H1 (cell line): ENCODE measurements at regions not wholly inside any gene's neighbourhood (a gene's known extent, or its start where the extent isn't known, plus 50 kb on each side); places are given as distances from the start of the nearest gene placed in this dataset.

ENCODE experiments used
- CTCF ChIA-PET: fragments of 300-600 bp; sonication (Branson Sonifier 250); formaldehyde crosslinking; loops from one replicate; lab custom pipeline; 2021; ENCODE audit not compliant: partially characterized antibody; lab: Charles Lee
- POLR2A ChIA-PET: fragments of 300-600 bp; sonication (Branson Sonifier 250); formaldehyde crosslinking; loops from one replicate; lab custom pipeline; 2021; ENCODE audit warnings: inconsistent platforms; ENCODE audit not compliant: partially characterized antibody; lab: Charles Lee
- DNase-seq, 2 experiments: peaks; one replicate each; pipeline versions ENCODE4 v3.0.0 to v3.0.0-alpha.2; 2010 to 2022; ENCODE audit warnings: low spot score in 2 of 2, low read depth in 1 of 2, mixed read lengths in 1 of 2
- FAIRE-seq: peaks from 2 replicates; lab custom pipeline; 2011; peaks lifted over from hg19 to GRCh38; lab: Jason Lieb, UNC
- H2AFZ ChIP-seq: 2 replicates; pipeline ENCODE4 v1.8.1; 2012; ENCODE audit warnings: low read length, inconsistent platforms
- H2AK5ac ChIP-seq: 2 replicates; pipeline ENCODE4 v1.6.1; 2013; ENCODE audit warnings: low read depth, low read length
- H2BK120ac ChIP-seq: replicated peaks from 2 replicates; pipeline ENCODE3; 2013; ENCODE audit warnings: low read depth, low read length, inconsistent platforms
- H2BK12ac ChIP-seq: 2 replicates; pipeline ENCODE4 v1.6.1; 2013; ENCODE audit warnings: low read depth, low read length
- H2BK15ac ChIP-seq: 2 replicates; pipeline ENCODE4 v1.6.1; 2013; ENCODE audit warnings: low read length
- H2BK20ac ChIP-seq: 2 replicates; pipeline ENCODE4 v1.6.1; 2013; ENCODE audit warnings: low read length
- H2BK5ac ChIP-seq: 2 replicates; pipeline ENCODE4 v1.6.1; 2013; ENCODE audit warnings: low read depth, low read length
- H3K14ac ChIP-seq: 2 replicates; pipeline ENCODE4 v1.6.1; 2013; ENCODE audit warnings: inconsistent platforms; ENCODE audit not compliant: insufficient read length
- H3K18ac ChIP-seq: 2 replicates; pipeline ENCODE4 v1.6.1; 2013; ENCODE audit warnings: low read length; ENCODE audit errors: extremely low read depth
- H3K23ac ChIP-seq: 2 replicates; pipeline ENCODE4 v1.6.1; 2013; ENCODE audit warnings: inconsistent platforms; ENCODE audit not compliant: insufficient read length
- H3K23me2 ChIP-seq: 2 replicates; pipeline ENCODE4 v1.6.1; 2013; ENCODE audit warnings: low read depth, low read length
- H3K27ac ChIP-seq: 2 replicates; pipeline ENCODE4 v1.6.1; 2011; ENCODE audit warnings: low read depth, low read length, inconsistent platforms
- H3K27me3 ChIP-seq, 4 experiments: replicated peaks in 1 of 4; 1 replicate in 1 of 4; 2 replicates in 3 of 4; pipeline versions ENCODE4 v1.6.1 to v1.8.1; 2011 to 2013; ENCODE audit warnings: low read length in 3 of 4, mild to moderate bottlenecking in 3 of 4, inconsistent platforms in 2 of 4, mixed read lengths in 2 of 4, moderate library complexity in 1 of 4; ENCODE audit not compliant: control insufficient read depth in 3 of 4, insufficient read depth in 3 of 4; ENCODE audit errors: extremely low read depth in 1 of 4
- H3K36me3 ChIP-seq, 4 experiments: 2 replicates each; pipeline versions ENCODE4 v1.6.1 to v1.8.1; 2011 to 2013; ENCODE audit warnings: mild to moderate bottlenecking in 4 of 4, low read length in 3 of 4, moderate library complexity in 2 of 4, control low read depth in 1 of 4, inconsistent platforms in 1 of 4; ENCODE audit not compliant: insufficient read depth in 4 of 4, control insufficient read depth in 2 of 4
- H3K4ac ChIP-seq: replicated peaks from 2 replicates; pipeline ENCODE3; 2013; ENCODE audit warnings: low read length, low read depth, mixed read lengths, inconsistent platforms; ENCODE audit not compliant: insufficient read length
- H3K4me1 ChIP-seq, 4 experiments: replicated peaks in 1 of 4; 1 replicate in 1 of 4; 2 replicates in 3 of 4; pipeline versions ENCODE4 v1.6.1 to v1.8.1; 2011 to 2013; ENCODE audit warnings: low read length in 3 of 4, inconsistent platforms in 2 of 4, mixed read lengths in 1 of 4; ENCODE audit not compliant: insufficient read depth in 4 of 4, control insufficient read depth in 3 of 4
- H3K4me2 ChIP-seq, 2 experiments: 2 replicates each; pipeline versions ENCODE4 v1.6.1 to v1.8.1; 2011 to 2013; ENCODE audit warnings: low read depth in 2 of 2, low read length in 2 of 2, control low read depth in 1 of 2, inconsistent platforms in 1 of 2, mild to moderate bottlenecking in 1 of 2; ENCODE audit not compliant: insufficient read depth in 1 of 2
- H3K4me3 ChIP-seq, 4 experiments: fragments of 200-600, 300-600 bp in 1 of 4; sonication (generic), shearing (Covaris generic), sonication (Bioruptor Twin) in 1 of 4; 2 replicates each; pipeline versions ENCODE4 v1.5.1 to v1.8.1; 2011 to 2016; ENCODE audit warnings: low read length in 4 of 4, low read depth in 3 of 4, control low read depth in 2 of 4, inconsistent platforms in 2 of 4, mild to moderate bottlenecking in 2 of 4, mixed read lengths in 1 of 4, moderate library complexity in 1 of 4; ENCODE audit not compliant: insufficient read depth in 2 of 4; ENCODE audit errors: extremely low read depth in 1 of 4
- H3K56ac ChIP-seq: replicated peaks from 2 replicates; pipeline ENCODE3; 2013; ENCODE audit warnings: low read depth, mild to moderate bottlenecking, mixed read lengths, low read length, inconsistent platforms; ENCODE audit not compliant: insufficient read length
- H3K79me1 ChIP-seq: 2 replicates; pipeline ENCODE4 v1.6.1; 2013; ENCODE audit warnings: low read depth, low read length, control low read depth
- H3K79me2 ChIP-seq, 2 experiments: 2 replicates each; pipeline versions ENCODE4 v1.6.1 to v1.8.1; 2012 to 2013; ENCODE audit warnings: low read length in 2 of 2, mild to moderate bottlenecking in 2 of 2, inconsistent platforms in 1 of 2; ENCODE audit not compliant: insufficient read depth in 2 of 2, control insufficient read depth in 1 of 2
- H3K9ac ChIP-seq, 4 experiments: replicated peaks in 1 of 4; 1 replicate in 1 of 4; 2 replicates in 3 of 4; pipeline versions ENCODE4 v1.6.1 to v1.8.1; 2011 to 2013; ENCODE audit warnings: low read depth in 3 of 4, low read length in 3 of 4, control low read depth in 2 of 4, mild to moderate bottlenecking in 2 of 4, moderate library complexity in 2 of 4, inconsistent platforms in 1 of 4; ENCODE audit errors: extremely low read depth in 1 of 4
- H3K9me3 ChIP-seq, 2 experiments: 2 replicates each; pipeline versions ENCODE4 v1.6.1 to v1.8.1; 2012 to 2013; ENCODE audit warnings: mild to moderate bottlenecking in 2 of 2, moderate library complexity in 2 of 2, control low read depth in 1 of 2, inconsistent platforms in 1 of 2, low read depth in 1 of 2, low read length in 1 of 2, mixed read lengths in 1 of 2; ENCODE audit not compliant: insufficient read depth in 2 of 2
- H4K20me1 ChIP-seq, 2 experiments: replicated peaks in 1 of 2; 2 replicates each; pipeline versions ENCODE3 to v1.8.1; 2011 to 2013; ENCODE audit warnings: inconsistent platforms in 2 of 2, low read length in 2 of 2, mild to moderate bottlenecking in 1 of 2; ENCODE audit not compliant: insufficient read depth in 2 of 2, control insufficient read depth in 1 of 2
- H4K5ac ChIP-seq: 2 replicates; pipeline ENCODE4 v1.6.1; 2013; ENCODE audit warnings: low read length, low read depth, mixed read lengths, inconsistent platforms; ENCODE audit not compliant: insufficient read length
- H4K8ac ChIP-seq: 2 replicates; pipeline ENCODE4 v1.8.0; 2013; ENCODE audit warnings: mild to moderate bottlenecking, moderate library complexity, low read length, inconsistent platforms; ENCODE audit not compliant: insufficient read depth; ENCODE audit errors: extremely low read depth
- H4K91ac ChIP-seq: replicated peaks from 2 replicates; pipeline ENCODE3; 2013; ENCODE audit warnings: low read length, mixed read lengths, inconsistent platforms; ENCODE audit not compliant: insufficient read length
- ATF2 ChIP-seq: IDR thresholded peaks from 2 replicates; pipeline ENCODE4 v1.6.1; 2012; ENCODE audit warnings: low read length, inconsistent platforms
- CBX5 ChIP-seq: fragments of 300-800, 300-1000 bp; sonication (generic); IDR thresholded peaks from 2 replicates; pipeline ENCODE4 v1.7.1; 2016; ENCODE audit warnings: antibody characterized with exemption, low read length, low read depth
- CEBPB ChIP-seq: IDR thresholded peaks from 2 replicates; pipeline ENCODE4 v1.6.1; 2012; ENCODE audit warnings: low read depth, low read length
- EP300 ChIP-seq, 2 experiments: IDR thresholded peaks; 1 replicate in 1 of 2; 2 replicates in 1 of 2; pipeline ENCODE4 v1.6.1; 2011 to 2012; ENCODE audit warnings: low read depth in 2 of 2, low read length in 2 of 2, mild to moderate bottlenecking in 2 of 2, borderline replicate concordance in 1 of 2, inconsistent platforms in 1 of 2, moderate library complexity in 1 of 2
- GABPA ChIP-seq: IDR thresholded peaks from 2 replicates; pipeline ENCODE4 v1.6.1; 2011; ENCODE audit warnings: mild to moderate bottlenecking, low read length, moderate library complexity, borderline replicate concordance; ENCODE audit not compliant: insufficient read depth
- MAX ChIP-seq: IDR thresholded peaks from 2 replicates; pipeline ENCODE4 v1.6.1; 2012; ENCODE audit warnings: inconsistent platforms
- POLR2A ChIP-seq, 2 experiments: IDR thresholded peaks; 1 replicate in 1 of 2; 2 replicates in 1 of 2; pipeline ENCODE4 v1.6.1; 2011; ENCODE audit warnings: low read depth in 2 of 2, low read length in 2 of 2, mild to moderate bottlenecking in 2 of 2; ENCODE audit errors: control extremely low read depth in 1 of 2
- RNF2 ChIP-seq: fragments of 200-900, 300-1000 bp; sonication (generic); IDR thresholded peaks from 2 replicates; pipeline ENCODE4 v1.7.1; 2016; ENCODE audit warnings: borderline replicate concordance, low read depth, mild to moderate bottlenecking, antibody characterized with exemption, low read length; ENCODE audit not compliant: poor library complexity, severe bottlenecking; ENCODE audit errors: missing control alignments
- SIRT6 ChIP-seq: IDR thresholded peaks from one replicate; pipeline ENCODE4 v1.7.1; 2012; ENCODE audit warnings: low read length, inconsistent platforms
- SP4 ChIP-seq: IDR thresholded peaks from 2 replicates; pipeline ENCODE4 v1.6.1; 2012; ENCODE audit warnings: low read length, inconsistent platforms
- ZNF274 ChIP-seq: IDR thresholded peaks from 2 replicates; pipeline ENCODE4 v1.7.0; 2012; ENCODE audit warnings: low read length, borderline replicate concordance; ENCODE audit errors: extremely low read depth
- WGBS, 2 experiments: shearing (Covaris generic) in 1 of 2; methylation state at CpG; one replicate each; pipeline versions ENCODE4 v1.1.6 to v1.1.7; 2013 to 2015; ENCODE audit warnings: low lambda C conversion rate in 2 of 2, mixed read lengths in 2 of 2, inconsistent platforms in 1 of 2, low coverage in 1 of 2, missing lambda C conversion rate in 1 of 2; ENCODE audit not compliant: insufficient replicate concordance in 2 of 2, insufficient coverage in 1 of 2, insufficient read length in 1 of 2; ENCODE audit errors: extremely low coverage in 1 of 2, missing lambda C conversion rate in 1 of 2; 5-methylcytosine and 5-hydroxymethylcytosine counted together

GRCh38 chr4:133493241-133493640 is 344.1 kb downstream of the PCDH10 start:
- Histone ChIP-seq H3K18ac (no peak overlapping the region), H2BK15ac (no peak overlapping the region), H4K5ac (no peak overlapping the region), H3K27me3 (no peaks in the 10 kb centered on the region), H3K79me2 (no peaks in the 10 kb centered on the region), H3K14ac (no peak overlapping the region), H2BK20ac (no peak overlapping the region), H3K56ac (no peak overlapping the region), H2BK5ac (no peak overlapping the region), H3K79me1 (no peaks in the 10 kb centered on the region), H4K8ac (no peak overlapping the region), H3K4me1 (no peaks in the 10 kb centered on the region), H3K4me3 (no peak overlapping the region), H2BK120ac (no peak overlapping the region), H3K36me3 (no peaks in the 10 kb centered on the region), H2AK5ac (no peak overlapping the region), H3K4ac (no peak overlapping the region), H3K23me2 (no peaks in the 10 kb centered on the region), H3K9ac (no peak overlapping the region), H4K91ac (no peak overlapping the region), H3K9me3 (no peaks in the 10 kb centered on the region), H3K23ac (no peak overlapping the region), H3K4me2 (no peak overlapping the region), H3K27ac (no peak overlapping the region), H4K20me1 (no peaks in the 10 kb centered on the region), H2BK12ac (no peak overlapping the region), H2AFZ (no peak overlapping the region)
- POLR2A ChIA-PET, result no interaction called here
- 83% methylated on average over 1 of the region's 1 CpG; no CpG with 5 or more reads in 1 of the 2 experiments for WGBS, 2 experiments
- no peak for TF ChIP-seq RNF2
- no peak for TF ChIP-seq ATF2
- no peak for TF ChIP-seq SIRT6
- TF ChIP-seq CBX5, result no peak
- no peak for TF ChIP-seq GABPA
- TF ChIP-seq EP300 (IDR thresholded peaks at IDR 0.05; ENCODE audit: borderline replicate concordance in 1 of 2, low read depth in 2 of 2, low read length in 2 of 2), result no peak
- no peak for TF ChIP-seq ZNF274
- no peak for TF ChIP-seq SP4
- TF ChIP-seq POLR2A (IDR thresholded peaks at IDR 0.05; ENCODE audit: control extremely low read depth in 1 of 2, low read depth in 2 of 2, low read length in 2 of 2), result no peak
- TF ChIP-seq CEBPB, result no peak
- no peak for TF ChIP-seq MAX
- FAIRE-seq (no peak), DNase-seq (no peak)
- CTCF ChIA-PET, result no interaction called here
